Fibroblast of lung (primary cell): ENCODE measurements at regions not wholly inside any gene's neighbourhood (a gene's known extent, or its start where the extent isn't known, plus 50 kb on each side); places are given as distances from the start of the nearest gene placed in this dataset.

Experiments used
- DNase-seq, 2 donors: peaks; one replicate each; pipeline versions ENCODE4 v3.0.0 to v3.0.0-alpha.2; 2010; ENCODE audit warnings: low read depth in 2 of 2
- H2AFZ ChIP-seq: 2 replicates; pipeline ENCODE4 v1.5.1; 2012; ENCODE audit warnings: low read length, control low read depth, inconsistent platforms
- H3K27ac ChIP-seq: 2 replicates; pipeline ENCODE4 v1.5.1; 2011; ENCODE audit warnings: low read length, control low read depth; ENCODE audit not compliant: insufficient read depth
- H3K27me3 ChIP-seq: 2 replicates; pipeline ENCODE4 v1.5.1; 2011; ENCODE audit warnings: mild to moderate bottlenecking, low read length; ENCODE audit not compliant: control insufficient read depth, insufficient read depth
- H3K36me3 ChIP-seq: 2 replicates; pipeline ENCODE4 v1.5.1; 2011; ENCODE audit warnings: low read length; ENCODE audit not compliant: control insufficient read depth, insufficient read depth
- H3K4me1 ChIP-seq: 2 replicates; pipeline ENCODE4 v1.5.1; 2011; ENCODE audit warnings: low read length; ENCODE audit not compliant: control insufficient read depth, insufficient read depth; ENCODE audit errors: extremely low read depth
- H3K4me2 ChIP-seq: 2 replicates; pipeline ENCODE4 v1.5.1; 2011; ENCODE audit warnings: low read length, control low read depth; ENCODE audit not compliant: insufficient read depth; ENCODE audit errors: extremely low read depth
- H3K4me3 ChIP-seq, 4 experiments: fragments of 200-600 bp in 1 of 4; sonication (generic) in 1 of 4; replicated peaks in 1 of 4; 2 replicates each; pipeline ENCODE4 v1.5.1; 2011 to 2016; ENCODE audit warnings: low read length in 4 of 4, low read depth in 3 of 4, mild to moderate bottlenecking in 3 of 4, control low read depth in 2 of 4, inconsistent platforms in 1 of 4, mixed read lengths in 1 of 4; ENCODE audit not compliant: insufficient read depth in 1 of 4; ENCODE audit errors: control extremely low read depth in 1 of 4
- H3K79me2 ChIP-seq: 2 replicates; pipeline ENCODE4 v1.5.1; 2012; ENCODE audit warnings: mild to moderate bottlenecking, low read length, inconsistent platforms; ENCODE audit not compliant: control insufficient read depth, insufficient read depth
- H3K9ac ChIP-seq: 2 replicates; pipeline ENCODE4 v1.5.1; 2011; ENCODE audit warnings: mild to moderate bottlenecking, low read length, control low read depth; ENCODE audit not compliant: insufficient read depth
- H3K9me3 ChIP-seq: 2 replicates; pipeline ENCODE4 v1.5.1; 2012; ENCODE audit warnings: low read depth, low read length; ENCODE audit not compliant: control insufficient read depth, insufficient read depth
- H4K20me1 ChIP-seq: 2 replicates; pipeline ENCODE4 v1.5.1; 2011; ENCODE audit warnings: low read length; ENCODE audit not compliant: control insufficient read depth, insufficient read depth; ENCODE audit errors: extremely low read depth
- CTCF ChIP-seq, 2 donors: IDR thresholded peaks in 1 of 2; conservative IDR thresholded peaks in 1 of 2; 1 replicate in 1 of 2; 2 replicates in 1 of 2; pipeline ENCODE4 v1.5.1; 2011 to 2012; ENCODE audit warnings: low read length in 2 of 2, control low read depth in 1 of 2, inconsistent platforms in 1 of 2, low read depth in 1 of 2, mild to moderate bottlenecking in 1 of 2
- EZH2 ChIP-seq: IDR thresholded peaks from 2 replicates; pipeline ENCODE4 v1.5.1; 2012; ENCODE audit warnings: low read length, control low read depth, mild to moderate bottlenecking; ENCODE audit errors: missing control alignments

- no peaks in the 10 kb centered on the region for H3K79me2 ChIP-seq
- H3K9ac ChIP-seq: no peak overlapping the region
- H2AFZ ChIP-seq: no peak overlapping the region
- TF ChIP-seq CTCF (conservative IDR thresholded peaks at IDR 0.05 in 1 of 2, IDR thresholded peaks at IDR 0.05 in 1 of 2; ENCODE audit: low read depth in 1 of 2, low read length in 2 of 2) (no peak), EZH2 (no peak)
- no peak overlapping the region for H3K27ac ChIP-seq
- no peaks in the 10 kb centered on the region for H3K9me3 ChIP-seq
- DNase-seq: no peak
- no peaks in the 10 kb centered on the region for H3K36me3 ChIP-seq
- no peak overlapping the region for H3K4me3 ChIP-seq
- no peak overlapping the region for H3K4me2 ChIP-seq
- no peaks in the 10 kb centered on the region for H4K20me1 ChIP-seq
- H3K27me3 ChIP-seq: no peaks in the 10 kb centered on the region
- H3K4me1 ChIP-seq: no peaks in the 10 kb centered on the region
Observed at GRCh38 chr9:99415606-99416005, 193.5 kb downstream of the SEC61B start.

- H3K79me2 ChIP-seq: no peaks in the 10 kb centered on the region
- TF ChIP-seq CTCF (conservative IDR thresholded peaks at IDR 0.05 in 1 of 2, IDR thresholded peaks at IDR 0.05 in 1 of 2; ENCODE audit: low read depth in 1 of 2, low read length in 2 of 2): no peak
- no peak for TF ChIP-seq EZH2
- no peak overlapping the region for H2AFZ ChIP-seq
- H3K27me3 ChIP-seq: no peaks in the 10 kb centered on the region
- no peak overlapping the region for H3K9ac ChIP-seq
- H3K4me3 ChIP-seq: no peak overlapping the region
- peak; percentile 32 to 55 for DNase-seq
- H3K27ac ChIP-seq: no peak overlapping the region
- no peaks in the 10 kb centered on the region for H3K4me1 ChIP-seq
- no peak overlapping the region for H3K4me2 ChIP-seq
- H3K36me3 ChIP-seq: no peaks in the 10 kb centered on the region
- no peaks in the 10 kb centered on the region for H4K20me1 ChIP-seq
- H3K9me3 ChIP-seq: no peaks in the 10 kb centered on the region
Observed at GRCh38 chr9:99416007-99416406, 193.9 kb downstream of the SEC61B start.

DNA sequence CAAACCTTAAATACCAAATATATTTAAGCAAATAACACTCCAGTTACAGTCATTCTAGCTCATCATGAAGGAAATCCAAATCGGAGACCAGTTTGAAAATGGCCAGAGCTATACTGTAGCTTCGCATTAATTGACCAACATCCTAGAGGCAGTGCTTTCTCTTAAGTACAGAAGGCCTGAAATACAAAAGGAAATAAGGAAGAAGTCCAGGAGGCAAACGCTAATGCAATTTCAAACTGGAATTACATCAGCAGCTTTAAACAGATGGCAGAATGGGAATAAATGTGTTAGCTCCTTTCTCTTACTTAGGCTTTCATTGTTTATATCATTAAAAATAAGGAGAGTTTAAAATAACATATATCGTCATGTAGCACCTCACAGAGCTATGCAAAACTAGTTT, 197.0 kb downstream of the SEC61B start:
- Histone ChIP-seq H3K27me3 (no peaks in the 10 kb centered on the region), H3K9me3 (no peaks in the 10 kb centered on the region), H3K9ac (no peak overlapping the region), H4K20me1 (no peaks in the 10 kb centered on the region), H3K4me1 (no peaks in the 10 kb centered on the region), H3K27ac (no peak overlapping the region), H3K79me2 (no peaks in the 10 kb centered on the region), H2AFZ (peak overlapping the region; percentile 5), H3K36me3 (no peaks in the 10 kb centered on the region), H3K4me3 (no peak overlapping the region), H3K4me2 (no peak overlapping the region)
- DNase-seq: peak in 1 of 2 donors; percentile 91
- no peak for TF ChIP-seq EZH2
- TF ChIP-seq CTCF (conservative IDR thresholded peaks at IDR 0.05 in 1 of 2, IDR thresholded peaks at IDR 0.05 in 1 of 2; ENCODE audit: low read depth in 1 of 2, low read length in 2 of 2): no peak
